SU-DHL-6 (cell line): ENCODE measurements at regions not wholly inside any gene's neighbourhood (a gene's known extent, or its start where the extent isn't known, plus 50 kb on each side); places are given as distances from the start of the nearest gene placed in this dataset.

Experiments
- EZH2phosphoT487 ChIP-seq: fragments of 200-600 bp; sonication (generic), shearing (Covaris generic); conservative IDR thresholded peaks from 2 replicates; pipeline ENCODE4 v1.6.1; 2018; ENCODE audit warnings: mild to moderate bottlenecking, antibody characterized with exemption, low read length, moderate library complexity, mixed read lengths
- TF ChIP-seq, protein P1 (sequence below): fragments of 200-600 bp; sonication (generic); IDR thresholded peaks from one replicate; pipeline ENCODE4 v1.5.1; 2017; ENCODE audit warnings: antibody characterized with exemption, mild to moderate bottlenecking, low read length, moderate library complexity; ENCODE audit not compliant: insufficient read depth, poor library complexity, severe bottlenecking

GRCh38 chr14:87169362-87169761 lies 823.6 kb downstream of the GALC start:
- TF ChIP-seq, protein P1, sequence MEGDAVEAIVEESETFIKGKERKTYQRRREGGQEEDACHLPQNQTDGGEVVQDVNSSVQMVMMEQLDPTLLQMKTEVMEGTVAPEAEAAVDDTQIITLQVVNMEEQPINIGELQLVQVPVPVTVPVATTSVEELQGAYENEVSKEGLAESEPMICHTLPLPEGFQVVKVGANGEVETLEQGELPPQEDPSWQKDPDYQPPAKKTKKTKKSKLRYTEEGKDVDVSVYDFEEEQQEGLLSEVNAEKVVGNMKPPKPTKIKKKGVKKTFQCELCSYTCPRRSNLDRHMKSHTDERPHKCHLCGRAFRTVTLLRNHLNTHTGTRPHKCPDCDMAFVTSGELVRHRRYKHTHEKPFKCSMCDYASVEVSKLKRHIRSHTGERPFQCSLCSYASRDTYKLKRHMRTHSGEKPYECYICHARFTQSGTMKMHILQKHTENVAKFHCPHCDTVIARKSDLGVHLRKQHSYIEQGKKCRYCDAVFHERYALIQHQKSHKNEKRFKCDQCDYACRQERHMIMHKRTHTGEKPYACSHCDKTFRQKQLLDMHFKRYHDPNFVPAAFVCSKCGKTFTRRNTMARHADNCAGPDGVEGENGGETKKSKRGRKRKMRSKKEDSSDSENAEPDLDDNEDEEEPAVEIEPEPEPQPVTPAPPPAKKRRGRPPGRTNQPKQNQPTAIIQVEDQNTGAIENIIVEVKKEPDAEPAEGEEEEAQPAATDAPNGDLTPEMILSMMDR, result no peak
- no peak for TF ChIP-seq EZH2phosphoT487
